ENCODE measurements at regions not wholly inside any gene's neighbourhood (a gene's known extent, or its start where the extent isn't known, plus 50 kb on each side); places are given as distances from the start of the nearest gene placed in this dataset.
"Not testable (repeated sequence)": the region's sequence is repeated elsewhere in the genome, so short reads cannot be mapped to it uniquely, and the experiment has no call there.

DNA sequence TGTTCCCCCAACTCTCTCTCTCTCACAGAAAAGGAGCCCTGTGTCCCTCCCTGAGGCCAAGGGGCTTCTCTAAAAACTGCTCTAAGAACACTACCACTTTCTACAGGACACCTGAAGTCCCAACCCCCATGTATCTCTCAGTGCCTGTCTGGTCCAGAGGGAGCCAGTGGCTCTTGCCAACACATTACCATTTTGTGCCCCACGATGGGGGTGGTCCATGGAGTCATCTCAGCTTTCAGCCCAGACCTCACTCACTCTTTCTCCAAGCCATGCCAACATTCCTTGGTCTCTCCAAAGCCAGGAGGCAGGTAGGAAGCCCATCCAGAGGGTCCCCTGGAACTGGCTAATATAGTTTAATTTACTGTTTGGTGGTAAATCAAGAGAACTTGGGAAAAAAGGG, 962.1 kb upstream of the DEFB115 start:
- DNase-seq (ENCODE audit: low read depth in 2 of 2), result not testable (repeated sequence)

DNA sequence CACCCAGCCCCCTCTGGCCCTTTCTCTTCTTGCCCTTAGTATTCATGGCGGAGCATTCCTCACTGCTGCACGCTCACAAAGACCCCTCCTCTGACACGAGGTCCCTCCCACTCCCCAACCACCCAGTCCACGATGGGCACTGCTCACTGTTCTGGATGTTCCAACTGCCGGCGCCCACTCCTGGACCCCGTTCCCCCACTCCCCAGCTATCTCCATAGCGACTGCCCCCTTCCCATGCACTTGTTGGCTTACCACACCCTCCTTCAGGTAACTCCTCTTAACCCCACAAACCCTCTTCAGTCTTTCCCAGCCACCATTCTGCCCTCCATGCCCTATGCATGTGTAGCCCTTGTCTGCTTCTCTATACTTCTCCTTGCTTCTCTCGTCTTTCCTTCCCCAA, 961.5 kb upstream of the DEFB115 start:
- not testable (repeated sequence) for DNase-seq (ENCODE audit: low read depth in 2 of 2)

DNA sequence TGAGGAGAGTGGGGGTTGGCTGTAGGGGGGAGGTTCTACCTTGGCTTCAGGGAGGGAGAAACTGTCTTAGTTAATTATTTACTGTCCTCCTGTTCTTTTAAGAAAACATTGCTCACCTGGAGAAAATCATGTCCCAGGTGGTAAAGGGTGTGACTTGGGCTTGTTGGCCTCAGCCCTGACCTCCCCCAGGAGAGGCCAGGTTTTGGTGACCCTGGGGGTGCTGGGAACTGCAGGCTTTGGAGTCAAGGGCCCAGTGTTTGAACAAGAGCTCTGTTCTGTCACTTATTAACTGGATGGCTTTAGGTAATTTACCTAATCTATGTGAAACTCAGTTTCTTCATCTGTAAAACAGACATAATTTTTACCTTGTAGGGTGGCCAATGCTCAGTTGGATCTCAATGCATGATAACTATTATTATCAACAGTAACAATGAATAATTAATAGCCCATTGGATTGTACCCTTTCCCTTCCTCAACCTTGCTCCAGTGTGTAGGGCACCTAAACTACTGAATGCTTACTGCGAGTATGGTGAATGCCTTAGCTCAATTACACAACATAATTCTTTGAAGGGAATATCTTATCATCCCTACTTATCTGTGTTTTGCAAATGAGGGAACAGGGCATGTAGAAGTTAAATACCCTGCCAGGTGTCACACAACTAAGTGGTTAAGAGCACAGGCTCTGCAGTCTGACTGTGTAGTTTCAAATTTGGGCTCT, 959.4 kb upstream of the DEFB115 start:
- not testable (repeated sequence) for DNase-seq (ENCODE audit: low read depth in 2 of 2)

DNA sequence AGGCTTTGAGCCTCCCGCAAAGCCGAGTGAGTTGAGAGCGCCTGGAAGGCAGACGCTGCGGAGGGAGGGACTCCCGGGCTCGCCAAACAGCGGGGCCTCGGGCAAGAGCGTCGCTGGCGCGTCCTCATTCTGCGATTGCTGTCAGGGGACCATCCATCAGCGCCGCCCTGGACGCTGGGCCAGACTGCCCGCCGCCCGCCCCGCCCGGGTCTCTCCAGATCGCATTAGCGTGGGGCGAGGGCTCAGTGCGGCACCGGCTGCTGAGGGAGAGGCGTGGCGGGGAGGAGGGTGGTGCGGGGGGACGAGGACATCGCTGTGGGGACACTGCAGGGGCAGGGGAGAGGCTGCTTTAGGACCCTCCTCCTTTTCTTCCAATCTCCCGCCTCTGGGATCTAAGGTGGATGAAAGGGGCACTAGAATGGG, 957.2 kb upstream of the DEFB115 start:
- not testable (repeated sequence) for DNase-seq (ENCODE audit: low read depth in 2 of 2)

DNA sequence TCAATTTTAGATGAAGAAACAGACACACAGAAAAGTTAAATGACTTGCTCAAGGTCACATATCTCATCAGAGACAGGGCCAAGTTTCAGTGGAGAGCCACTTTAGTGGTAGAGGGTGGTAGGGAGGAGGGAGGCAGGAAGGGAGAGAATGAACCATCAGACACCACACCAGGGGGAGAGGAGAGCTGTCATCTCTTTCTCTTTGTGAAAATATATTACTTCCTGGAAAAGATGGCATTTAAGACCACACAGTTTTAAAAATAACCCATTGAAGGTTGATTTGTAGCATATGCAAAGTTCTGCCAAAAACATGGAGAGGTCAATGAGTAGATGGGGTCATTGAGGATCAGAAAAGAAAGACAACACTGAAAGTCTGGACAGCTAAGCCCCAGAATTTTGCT, 954.7 kb upstream of the DEFB115 start:
- DNase-seq (ENCODE audit: low read depth in 2 of 2), result not testable (repeated sequence)

DNA sequence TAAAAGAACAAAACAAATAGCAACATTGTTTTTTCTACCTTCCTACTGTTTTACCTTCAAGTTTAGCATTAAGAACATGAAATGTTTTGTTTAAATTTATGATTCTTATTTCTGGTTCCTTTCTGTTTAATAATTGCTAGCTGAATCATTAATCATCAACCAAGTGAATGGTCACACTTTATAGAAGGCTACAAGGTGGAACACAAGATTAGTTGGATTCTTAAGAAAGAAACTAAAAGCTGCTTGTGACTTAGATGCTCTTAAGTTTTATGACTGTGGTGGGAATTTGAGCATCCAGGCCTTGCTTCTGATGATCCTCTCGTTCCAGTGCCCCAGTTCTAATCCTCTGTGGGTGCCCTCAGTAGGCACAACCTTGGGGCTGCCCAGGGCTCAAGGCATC, 947.5 kb upstream of the DEFB115 start:
- DNase-seq (ENCODE audit: low read depth in 2 of 2), result not testable (repeated sequence)

DNA sequence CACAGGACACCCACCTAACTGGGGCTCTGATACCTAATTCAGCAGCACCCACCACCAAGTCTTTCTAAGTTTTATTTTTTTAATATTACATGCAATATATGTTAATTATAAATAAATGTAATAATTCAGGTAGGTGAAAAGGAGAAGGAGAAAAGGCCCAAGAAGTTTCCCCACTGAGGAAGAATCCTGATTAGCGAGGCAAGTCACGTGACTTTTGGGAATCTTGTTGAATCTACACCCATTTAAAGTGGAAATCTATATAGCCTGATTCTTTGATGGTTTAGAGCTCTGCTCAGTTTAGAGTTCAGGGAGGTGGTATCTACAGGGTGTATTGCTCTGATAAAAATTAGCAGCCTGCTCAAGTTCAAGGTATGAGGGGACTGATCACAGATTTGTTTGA, 947.1 kb upstream of the DEFB115 start:
- not testable (repeated sequence) for DNase-seq (ENCODE audit: low read depth in 2 of 2)

DNA sequence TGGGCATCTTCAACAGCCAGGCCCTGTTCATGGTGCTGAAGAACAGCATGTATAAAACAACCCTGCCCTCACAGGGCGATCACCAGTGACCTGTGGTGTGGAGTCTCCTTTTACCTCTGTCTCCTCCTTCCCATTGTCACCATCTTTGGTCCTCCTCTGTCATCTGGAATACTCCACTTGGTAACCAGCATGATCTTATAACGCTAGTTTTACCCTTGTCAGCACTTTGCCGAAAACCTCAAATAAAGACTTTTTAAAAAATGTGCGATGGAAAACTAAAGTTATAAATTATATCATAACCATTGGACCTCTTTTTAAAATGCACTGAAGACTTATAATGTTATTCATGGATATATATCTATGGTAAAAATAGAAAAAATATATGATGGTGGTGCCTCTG, 945.2 kb upstream of the DEFB115 start:
- DNase-seq (ENCODE audit: low read depth in 2 of 2), result not testable (repeated sequence)

DNA sequence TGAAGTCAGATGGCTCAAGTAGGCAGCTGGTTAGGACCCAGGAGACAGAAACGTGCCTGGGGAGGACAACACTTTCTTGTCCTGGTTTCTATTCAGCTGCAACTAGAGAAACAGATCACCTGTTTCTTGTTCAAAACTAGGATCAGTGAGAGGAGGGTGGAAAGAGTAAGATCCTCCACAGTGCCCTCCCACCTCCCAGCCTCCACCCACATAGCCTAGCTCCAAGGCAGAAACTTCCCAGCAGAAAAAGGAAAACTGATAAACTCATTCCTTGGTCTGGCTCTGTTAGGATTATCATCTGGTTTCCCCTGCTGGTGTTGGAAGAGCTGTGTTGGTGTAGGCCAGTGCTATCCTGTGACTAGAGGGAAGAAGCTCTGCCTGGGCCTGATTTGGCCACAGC, 943.8 kb upstream of the DEFB115 start:
- not testable (repeated sequence) for DNase-seq (ENCODE audit: low read depth in 2 of 2)

DNA sequence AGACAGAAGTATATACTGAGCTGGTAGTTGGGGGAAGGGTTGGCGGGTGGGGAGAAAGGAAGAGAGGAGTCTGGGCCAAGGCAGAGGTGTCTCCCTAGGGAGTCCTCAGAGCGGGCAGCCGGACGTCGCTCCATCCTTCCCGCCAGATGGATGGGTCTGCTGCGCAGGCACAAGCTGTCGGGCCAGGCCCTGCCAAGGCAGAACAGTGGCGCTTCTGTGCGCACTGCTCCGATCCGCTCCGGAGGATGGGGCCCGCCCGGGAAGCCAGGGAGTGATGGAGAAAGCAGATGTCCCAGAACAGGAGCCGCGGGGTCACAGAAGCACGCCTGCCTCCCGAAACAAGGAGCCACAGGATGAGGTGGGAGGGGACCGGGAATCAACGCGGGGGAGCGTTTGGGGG, 941.4 kb upstream of the DEFB115 start:
- not testable (repeated sequence) for DNase-seq (ENCODE audit: low read depth in 2 of 2)

DNA sequence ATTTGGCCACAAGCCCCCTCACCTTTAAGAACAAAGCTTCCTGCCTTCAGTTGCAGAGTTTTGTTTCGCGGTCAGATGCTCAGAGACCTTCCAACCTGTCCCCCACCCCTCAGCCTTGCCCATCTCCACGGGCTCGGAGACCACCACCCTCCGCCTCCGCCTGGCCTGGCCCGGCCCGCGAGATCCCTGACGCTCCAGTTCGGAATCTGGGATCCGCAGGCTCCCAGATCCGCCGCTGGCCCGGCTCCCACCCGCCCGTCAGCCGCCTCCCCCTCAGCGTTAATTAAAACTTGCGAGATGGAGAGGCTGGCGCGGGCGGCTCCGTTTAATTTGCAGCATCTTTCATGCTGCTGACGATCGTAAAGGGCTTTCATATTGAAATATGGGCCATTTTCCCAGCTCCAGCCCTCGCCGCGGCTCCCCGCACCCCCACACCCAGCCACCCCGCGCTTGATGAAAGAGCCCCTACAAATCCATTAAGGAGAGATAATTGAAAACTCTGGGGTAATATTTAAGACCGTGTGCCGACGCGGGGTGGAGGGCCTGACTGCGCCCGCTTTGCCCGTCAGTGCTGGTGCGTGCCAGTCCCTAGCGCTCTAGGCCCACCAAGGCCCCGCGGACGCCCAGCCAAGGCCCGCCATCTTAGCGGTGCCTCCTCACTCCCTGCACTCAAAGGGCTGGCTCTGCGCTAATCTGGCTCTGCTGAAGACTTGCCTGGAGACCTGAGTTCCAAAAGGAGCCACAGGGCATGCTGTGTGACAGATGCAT, 940.7 kb upstream of the DEFB115 start:
- not testable (repeated sequence) for DNase-seq (ENCODE audit: low read depth in 2 of 2)

DNA sequence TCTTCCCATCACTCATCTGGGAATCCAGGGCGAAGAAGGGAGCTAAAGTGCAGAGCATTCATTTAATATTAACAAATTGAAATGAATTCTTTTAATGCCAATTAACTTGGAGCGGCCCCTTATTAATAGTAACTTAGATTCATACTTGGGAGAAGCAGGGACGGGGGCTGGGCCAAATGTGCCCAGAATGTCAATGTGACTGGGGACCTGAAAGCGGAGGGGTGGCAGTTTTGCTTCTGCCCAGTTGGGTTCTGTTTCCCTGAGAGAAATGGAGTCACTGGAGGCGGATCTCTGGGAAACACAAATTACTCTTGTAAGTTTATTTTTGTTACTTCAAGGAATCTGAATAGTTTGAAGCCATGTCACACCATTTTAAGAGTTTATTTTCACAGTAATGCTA, 923.7 kb upstream of the DEFB115 start:
- DNase-seq (ENCODE audit: low read depth in 2 of 2), result not testable (repeated sequence)

DNA sequence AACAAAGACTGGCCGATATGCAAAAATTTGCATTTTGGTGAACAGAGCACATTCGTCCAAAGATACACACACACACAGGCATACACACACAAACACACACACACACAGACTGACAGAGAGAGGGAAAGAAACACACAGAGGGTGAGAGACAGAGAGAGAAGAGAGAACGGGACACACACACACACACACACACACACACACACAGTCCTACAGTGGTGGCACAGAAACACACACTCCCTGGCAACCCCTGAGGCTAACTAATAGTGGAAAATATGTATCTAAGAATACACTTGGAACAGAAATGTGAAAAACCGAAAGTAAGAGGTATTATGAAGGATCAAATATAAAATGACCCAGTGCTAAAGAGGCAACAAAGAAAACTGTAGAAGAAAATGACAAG, 919.9 kb upstream of the DEFB115 start:
- not testable (repeated sequence) for DNase-seq (ENCODE audit: low read depth in 2 of 2)

DNA sequence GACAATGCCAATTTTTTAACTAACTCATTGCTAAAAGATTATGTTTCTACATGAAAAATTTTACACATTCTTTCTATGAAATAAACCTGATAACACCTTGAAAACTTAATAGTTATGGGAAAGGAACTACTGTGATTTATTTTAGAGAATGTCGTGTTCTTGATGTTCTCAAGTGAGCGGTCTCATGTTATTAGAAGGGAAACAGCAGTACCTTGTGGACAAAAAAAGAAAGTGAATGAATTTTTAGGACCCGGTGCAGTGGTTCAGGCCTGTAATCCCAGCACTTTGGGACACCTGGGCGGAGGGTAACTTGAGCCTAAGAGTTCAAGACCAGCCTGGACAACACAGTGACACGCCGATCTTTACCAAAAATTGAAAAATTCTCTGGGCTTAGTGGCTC, 908.5 kb upstream of the DEFB115 start:
- not testable (repeated sequence) for DNase-seq (ENCODE audit: low read depth in 2 of 2)

DNA sequence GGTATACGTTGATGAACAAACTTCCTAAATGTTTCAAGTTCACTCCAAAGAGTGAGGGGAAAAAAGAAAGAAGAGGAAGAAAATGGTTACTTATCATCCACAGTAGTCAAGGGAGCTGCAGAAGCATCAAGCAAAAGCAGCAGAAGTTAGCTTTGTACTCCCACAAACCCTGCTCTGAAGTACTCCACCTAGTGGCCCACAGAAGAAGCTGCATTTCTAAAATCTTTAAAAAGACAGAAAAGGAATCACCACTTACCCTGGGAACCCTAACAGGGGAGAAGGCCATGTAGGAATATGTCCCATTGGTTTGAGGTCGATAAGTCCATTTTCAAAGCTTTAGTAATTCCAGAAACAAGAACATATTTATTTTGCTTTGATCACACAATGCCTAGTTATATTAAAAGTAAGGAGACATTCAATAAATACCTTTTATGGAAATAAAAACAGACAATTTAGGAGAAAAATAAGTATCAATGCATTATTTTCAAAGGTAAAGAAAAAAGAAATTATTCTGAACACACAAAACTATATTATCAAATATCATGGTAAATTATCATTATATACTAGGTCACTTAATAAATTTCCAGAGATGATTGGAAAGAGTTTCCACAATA, 900.5 kb upstream of the DEFB115 start:
- not testable (repeated sequence) for DNase-seq (ENCODE audit: low read depth in 2 of 2)

DNA sequence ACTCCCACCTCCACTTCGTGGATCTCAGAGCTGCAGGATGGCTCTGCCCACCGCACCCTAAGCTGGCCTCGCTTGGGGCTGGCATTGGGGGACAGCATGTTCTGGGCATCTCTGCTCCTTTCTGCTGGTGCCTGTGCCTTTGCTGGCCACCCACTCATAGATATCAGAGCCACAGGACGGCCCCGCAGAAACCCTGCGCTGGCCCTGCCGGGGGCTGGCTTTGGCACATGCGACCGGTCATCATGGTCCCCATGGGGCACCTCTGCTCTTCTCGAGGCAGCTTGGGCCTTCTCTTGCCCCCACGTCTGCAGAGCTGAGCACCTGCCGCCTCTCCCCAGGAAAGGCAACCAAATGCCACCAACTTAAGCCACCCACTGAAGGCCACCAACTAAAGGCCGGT, 895.7 kb upstream of the DEFB115 start:
- DNase-seq (ENCODE audit: low read depth in 2 of 2), result not testable (repeated sequence)

DNA sequence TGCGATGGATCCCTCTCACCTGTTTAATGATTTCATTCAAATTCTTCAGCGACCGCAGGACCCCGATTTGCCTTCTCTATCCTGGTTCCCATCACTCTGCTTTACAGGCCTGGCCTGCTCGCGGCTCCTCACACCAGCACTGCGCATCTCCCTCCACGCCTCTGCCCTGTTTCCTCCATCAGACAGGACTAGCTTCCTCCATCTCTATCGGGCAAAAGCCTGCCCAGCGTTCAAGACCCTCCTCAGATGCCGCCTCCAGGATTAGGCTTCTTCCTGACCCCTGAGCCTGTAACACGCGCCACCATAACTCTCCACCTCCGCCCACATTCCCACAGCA, 881.1 kb upstream of the DEFB115 start:
- DNase-seq (ENCODE audit: low read depth in 2 of 2), result not testable (repeated sequence)

DNA sequence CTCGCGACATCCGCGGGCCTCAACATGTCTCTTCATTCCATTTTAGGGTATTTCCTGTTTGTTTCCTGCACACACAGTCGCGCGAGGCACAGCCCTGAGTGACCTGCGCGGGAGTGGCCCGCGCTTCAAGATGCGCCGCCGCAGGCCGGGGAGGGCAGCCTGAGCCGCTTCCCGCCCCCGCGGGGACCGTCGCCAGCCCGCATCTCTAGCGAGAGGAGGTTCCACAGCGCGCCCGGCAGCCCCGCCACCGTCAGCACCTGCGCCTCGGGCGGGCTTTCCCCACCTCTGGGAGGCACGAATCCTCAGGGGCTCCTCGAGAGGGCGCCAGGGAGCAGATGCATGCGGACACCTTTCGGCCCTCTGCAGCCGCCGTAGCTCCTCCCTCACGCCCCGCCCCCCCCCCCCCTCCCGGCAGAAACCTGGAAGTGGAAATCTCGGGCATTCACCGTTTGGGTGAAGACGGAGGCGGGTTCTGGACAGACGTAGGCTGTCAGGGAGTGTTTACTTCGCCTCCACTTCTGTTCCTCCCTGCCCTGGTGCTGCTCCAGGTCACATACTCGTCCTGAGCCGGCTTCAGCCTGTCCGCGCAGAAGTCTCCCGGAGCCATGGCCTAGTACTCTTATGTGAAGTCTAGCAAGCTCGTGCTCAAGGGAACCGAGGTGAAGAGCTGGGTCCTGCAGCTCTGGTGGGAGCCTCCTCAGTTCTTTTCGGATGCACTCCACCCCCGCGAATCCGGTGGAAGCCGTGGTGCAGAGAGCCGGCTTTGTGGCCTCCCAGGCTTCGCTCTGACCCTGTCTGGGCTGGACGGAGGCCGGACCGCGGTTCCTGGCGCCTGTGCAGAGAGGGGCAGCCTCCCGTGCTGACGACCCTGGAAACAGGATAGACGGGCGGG, 880.5 kb upstream of the DEFB115 start:
- DNase-seq (ENCODE audit: low read depth in 2 of 2), result peak; percentile 48 to 56

DNA sequence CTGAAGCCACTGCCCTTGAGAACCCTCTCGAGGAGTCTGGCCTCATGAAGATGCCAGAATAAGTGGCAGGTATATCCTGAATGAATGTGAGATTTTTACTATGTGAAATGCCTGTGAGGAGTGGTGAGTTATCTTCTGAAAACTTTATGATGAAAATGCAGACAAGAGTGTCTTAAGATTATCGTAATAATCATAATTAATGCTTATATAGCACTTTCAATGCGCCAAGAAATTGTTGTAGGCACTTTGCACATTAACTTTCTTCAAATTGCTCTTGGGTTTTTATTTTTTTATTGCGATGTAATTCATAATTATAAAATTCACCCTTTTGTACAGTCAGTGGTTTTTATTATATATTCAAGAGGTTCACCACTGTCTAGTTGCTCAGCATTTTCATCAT, 879.1 kb upstream of the DEFB115 start:
- DNase-seq (ENCODE audit: low read depth in 2 of 2), result not testable (repeated sequence)

DNA sequence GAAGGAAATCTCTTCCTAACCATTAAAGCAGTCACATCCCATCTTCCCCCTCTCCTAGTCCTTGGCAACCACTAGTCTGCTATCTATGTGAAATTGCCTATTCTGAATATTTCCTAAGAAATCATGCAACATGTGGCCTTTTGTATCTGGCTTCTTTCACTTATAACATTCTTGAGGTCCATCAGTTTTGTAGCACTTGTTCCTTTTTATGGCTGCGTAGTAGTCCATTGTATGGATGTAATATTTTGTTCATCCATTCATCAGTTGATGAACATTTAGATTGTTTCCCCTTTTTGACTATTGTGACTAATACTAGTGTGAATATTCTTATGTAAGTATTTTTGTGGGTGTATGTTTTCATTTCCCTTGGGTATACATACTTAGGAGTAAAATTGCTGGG, 878.7 kb upstream of the DEFB115 start:
- DNase-seq (ENCODE audit: low read depth in 2 of 2), result not testable (repeated sequence)

DNA sequence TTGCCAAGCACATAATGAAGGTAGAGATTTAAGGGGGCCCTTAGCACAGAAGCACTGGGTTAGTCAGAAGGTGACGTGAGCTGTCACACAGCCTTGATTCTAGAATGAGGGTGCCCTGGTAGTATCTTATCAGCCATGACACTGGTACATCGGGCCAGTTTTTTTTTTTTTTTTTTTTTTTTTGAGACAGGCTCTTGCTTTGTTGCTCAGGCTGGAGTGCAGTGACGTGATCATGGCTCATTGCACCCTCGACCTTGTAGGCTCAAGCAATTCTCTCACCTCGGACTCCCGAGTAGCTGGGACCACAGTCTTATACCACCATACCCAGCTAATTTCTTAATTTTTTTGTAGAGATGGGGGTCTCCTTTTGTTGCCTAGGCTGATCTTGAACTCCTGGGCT, 872.6 kb upstream of the DEFB115 start:
- DNase-seq (ENCODE audit: low read depth in 2 of 2), result not testable (repeated sequence)

DNA sequence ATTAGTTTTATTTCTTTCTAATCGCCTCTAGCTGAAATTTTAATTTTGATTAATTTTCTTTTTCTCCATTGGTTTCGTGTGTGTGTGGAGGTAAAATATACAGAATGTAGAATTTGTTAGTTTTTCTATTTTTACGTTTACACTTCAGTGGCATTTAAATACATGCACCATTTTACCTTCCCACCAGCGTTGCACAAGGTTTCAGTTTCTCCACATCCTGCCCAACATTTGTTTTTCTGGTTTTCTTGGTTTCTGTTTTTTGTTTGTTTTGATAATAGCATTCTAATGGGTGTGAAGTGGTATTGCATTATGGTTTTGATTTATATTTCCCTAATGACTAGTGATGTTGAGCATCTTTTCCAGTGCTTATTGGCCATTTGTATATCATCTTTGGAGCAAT, 871.4 kb upstream of the DEFB115 start:
- DNase-seq (ENCODE audit: low read depth in 2 of 2), result not testable (repeated sequence)
